ENCODE measurements at regions not wholly inside any gene's neighbourhood (a gene's known extent, or its start where the extent isn't known, plus 50 kb on each side); places are given as distances from the start of the nearest gene placed in this dataset.

GRCh38 chr9:80387828-80388227 lies 816.1 kb downstream of the TLE4 start (continued):
- TF ChIP-seq CHD7 (IDR thresholded peaks at IDR 0.05; ENCODE audit: insufficient replicate concordance, low read length): no peak
- no peak for TF ChIP-seq EP300 (IDR thresholded peaks at IDR 0.05; ENCODE audit: borderline replicate concordance in 1 of 2, low read depth in 2 of 2, low read length in 2 of 2)
- no peak for TF ChIP-seq HDAC6 (IDR thresholded peaks at IDR 0.05; ENCODE audit: low read depth, low read length)
- TF ChIP-seq GTF2F1 (IDR thresholded peaks at IDR 0.05; ENCODE audit: borderline replicate concordance, low read depth, low read length): no peak
- TF ChIP-seq TBP (IDR thresholded peaks at IDR 0.05; ENCODE audit: low read depth, low read length): no peak
- no peak for TF ChIP-seq TCF12 (IDR thresholded peaks at IDR 0.05; ENCODE audit: low read depth, low read length)
- no peak for TF ChIP-seq ATF2 (IDR thresholded peaks at IDR 0.05; ENCODE audit: low read length)
- no peak for TF ChIP-seq SIRT6 (IDR thresholded peaks at IDR 0.05; ENCODE audit: low read length)
